ENCODE measurements at regions not wholly inside any gene's neighbourhood (a gene's known extent, or its start where the extent isn't known, plus 50 kb on each side); places are given as distances from the start of the nearest gene placed in this dataset.

- Mint-ChIP-seq H3K27ac (no peak overlapping the region), H3K36me3 (ENCODE audit: low read depth) (no peaks in the 10 kb centered on the region), H3K27me3 (ENCODE audit: low read depth) (no peaks in the 10 kb centered on the region), H3K9me3 (no peaks in the 10 kb centered on the region), H3K4me3 (no peak overlapping the region), H3K4me1 (no peaks in the 10 kb centered on the region)
- no peak for TF ChIP-seq CTCF (IDR thresholded peaks at IDR 0.05; ENCODE audit: unreplicated experiment in 3 of 3)
These were observed 387.5 kb upstream of the PPP1R2C start for GRCh38 chrX:43165343-43165920.

- TF ChIP-seq CTCF (IDR thresholded peaks at IDR 0.05; ENCODE audit: unreplicated experiment in 3 of 3), result no peak
- Mint-ChIP-seq H3K4me3 (no peak overlapping the region), H3K27ac (no peak overlapping the region), H3K9me3 (no peaks in the 10 kb centered on the region), H3K36me3 (ENCODE audit: low read depth) (no peaks in the 10 kb centered on the region), H3K4me1 (no peaks in the 10 kb centered on the region), H3K27me3 (ENCODE audit: low read depth) (no peaks in the 10 kb centered on the region)
These were observed 388.9 kb upstream of the PPP1R2C start for GRCh38 chrX:43166874-43167273.

- no peaks in the 10 kb centered on the region for H3K27me3 Mint-ChIP-seq (ENCODE audit: low read depth)
- no peak overlapping the region for H3K4me3 Mint-ChIP-seq
- no peaks in the 10 kb centered on the region for H3K36me3 Mint-ChIP-seq (ENCODE audit: low read depth)
- H3K4me1 Mint-ChIP-seq, result no peaks in the 10 kb centered on the region
- H3K27ac Mint-ChIP-seq, result no peak overlapping the region
- no peak for TF ChIP-seq CTCF (IDR thresholded peaks at IDR 0.05; ENCODE audit: unreplicated experiment in 3 of 3)
- peaks cover 8% of the 10 kb centered on the region for H3K9me3 Mint-ChIP-seq
These were observed 397.5 kb upstream of the PPP1R2C start for GRCh38 chrX:43175434-43175833.

GRCh38 chrX:43176686-43177085 lies 398.7 kb upstream of the PPP1R2C start:
- Mint-ChIP-seq H3K27me3 (ENCODE audit: low read depth) (no peaks in the 10 kb centered on the region), H3K27ac (no peak overlapping the region), H3K36me3 (ENCODE audit: low read depth) (no peaks in the 10 kb centered on the region), H3K4me3 (no peak overlapping the region), H3K9me3 (peaks cover 8% of the 10 kb centered on the region), H3K4me1 (no peaks in the 10 kb centered on the region)
- no peak for TF ChIP-seq CTCF (IDR thresholded peaks at IDR 0.05; ENCODE audit: unreplicated experiment in 3 of 3)

GRCh38 chrX:43188296-43188695 lies 410.3 kb upstream of the PPP1R2C start:
- Mint-ChIP-seq H3K4me3 (no peak overlapping the region), H3K4me1 (peaks cover 6% of the 10 kb centered on the region), H3K36me3 (ENCODE audit: low read depth) (no peaks in the 10 kb centered on the region), H3K27me3 (ENCODE audit: low read depth) (peaks cover 4% of the 10 kb centered on the region), H3K27ac (no peak overlapping the region), H3K9me3 (peaks cover 3% of the 10 kb centered on the region)
- no peak for TF ChIP-seq CTCF (IDR thresholded peaks at IDR 0.05; ENCODE audit: unreplicated experiment in 3 of 3)

GRCh38 chrX:43211570-43211969 lies 433.6 kb upstream of the PPP1R2C start:
- no peaks in the 10 kb centered on the region for H3K4me1 Mint-ChIP-seq
- H3K27ac Mint-ChIP-seq, result no peak overlapping the region
- no peaks in the 10 kb centered on the region for H3K36me3 Mint-ChIP-seq (ENCODE audit: low read depth)

More at GRCh38 chrX:43211570-43211969, 433.6 kb upstream of the PPP1R2C start:
- TF ChIP-seq CTCF (IDR thresholded peaks at IDR 0.05; ENCODE audit: unreplicated experiment in 3 of 3), result no peak
- Mint-ChIP-seq H3K4me3 (no peak overlapping the region), H3K9me3 (peaks cover 26% of the 10 kb centered on the region), H3K27me3 (ENCODE audit: low read depth) (no peaks in the 10 kb centered on the region)
